ENCODE measurements at regions not wholly inside any gene's neighbourhood (a gene's known extent, or its start where the extent isn't known, plus 50 kb on each side); places are given as distances from the start of the nearest gene placed in this dataset.
"Not testable (repeated sequence)": the region's sequence is repeated elsewhere in the genome, so short reads cannot be mapped to it uniquely, and the experiment has no call there.

DNA sequence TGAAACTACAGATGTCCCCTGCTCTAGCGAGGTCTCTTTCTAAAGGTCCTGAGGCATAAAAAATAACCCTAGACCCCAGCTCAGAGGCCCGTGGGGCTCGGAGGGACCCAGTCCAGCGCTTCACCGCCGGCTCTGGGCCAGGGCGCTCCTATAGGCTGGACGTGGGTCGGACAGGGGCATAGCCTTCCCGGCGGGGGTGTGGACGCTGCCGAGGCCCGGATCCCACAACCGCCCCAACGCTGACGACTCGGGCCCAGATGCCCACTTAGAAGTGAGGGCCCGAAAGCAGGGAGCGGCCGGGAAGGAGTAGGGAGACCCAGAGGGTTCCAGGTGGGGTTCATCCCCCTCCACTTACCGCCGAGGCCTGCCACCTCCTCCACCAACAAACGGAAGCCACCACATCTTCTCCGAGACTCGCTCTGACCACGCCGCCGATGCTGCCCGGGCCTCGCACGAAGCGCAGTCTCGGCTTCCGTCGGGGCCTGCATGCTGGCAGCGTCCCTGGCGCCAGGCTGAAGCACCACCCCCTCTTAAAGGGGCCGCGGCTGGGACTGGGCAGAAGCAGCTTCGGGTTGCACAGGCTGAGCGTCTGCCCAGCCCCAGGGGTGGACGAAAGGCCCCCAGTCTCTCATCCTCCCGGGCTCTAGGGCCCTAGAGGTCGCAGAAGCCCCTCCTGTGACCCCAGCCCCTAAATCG, 179.0 kb upstream of the TPTE start:
- not testable (repeated sequence) for H3K4me1 Mint-ChIP-seq; H3K4me3 Mint-ChIP-seq; H3K9ac ChIP-seq (ENCODE audit: extremely low read depth, low read length, poor library complexity, severe bottlenecking); H3K27me3 ChIP-seq (ENCODE audit: control insufficient read depth, insufficient read depth, low read length, poor library complexity, severe bottlenecking); H3K27me3 Mint-ChIP-seq (ENCODE audit: insufficient read depth); H3K4me3 ChIP-seq (ENCODE audit: low read length); H3K4me1 ChIP-seq (ENCODE audit: control insufficient read depth, insufficient read depth, low read length); DNase-seq; H3K27ac Mint-ChIP-seq; H3K27ac ChIP-seq (ENCODE audit: low read depth, low read length); H3K36me3 ChIP-seq (ENCODE audit: control insufficient read depth, insufficient read depth, low read length)
- Mint-ChIP-seq H3K9me3 (peaks cover 81% of the 10 kb centered on the region), H3K36me3 (ENCODE audit: low read depth) (peaks cover 12% of the 10 kb centered on the region)
- H3K9me3 ChIP-seq (ENCODE audit: control insufficient read depth, low read length) = peaks cover 76% of the 10 kb centered on the region
- 82 to 87% methylated on average over 13 to 24 of the region's 46 CpGs for WGBS, 2 experiments (ENCODE audit: insufficient coverage in 1 of 2, insufficient read length in 1 of 2)

DNA sequence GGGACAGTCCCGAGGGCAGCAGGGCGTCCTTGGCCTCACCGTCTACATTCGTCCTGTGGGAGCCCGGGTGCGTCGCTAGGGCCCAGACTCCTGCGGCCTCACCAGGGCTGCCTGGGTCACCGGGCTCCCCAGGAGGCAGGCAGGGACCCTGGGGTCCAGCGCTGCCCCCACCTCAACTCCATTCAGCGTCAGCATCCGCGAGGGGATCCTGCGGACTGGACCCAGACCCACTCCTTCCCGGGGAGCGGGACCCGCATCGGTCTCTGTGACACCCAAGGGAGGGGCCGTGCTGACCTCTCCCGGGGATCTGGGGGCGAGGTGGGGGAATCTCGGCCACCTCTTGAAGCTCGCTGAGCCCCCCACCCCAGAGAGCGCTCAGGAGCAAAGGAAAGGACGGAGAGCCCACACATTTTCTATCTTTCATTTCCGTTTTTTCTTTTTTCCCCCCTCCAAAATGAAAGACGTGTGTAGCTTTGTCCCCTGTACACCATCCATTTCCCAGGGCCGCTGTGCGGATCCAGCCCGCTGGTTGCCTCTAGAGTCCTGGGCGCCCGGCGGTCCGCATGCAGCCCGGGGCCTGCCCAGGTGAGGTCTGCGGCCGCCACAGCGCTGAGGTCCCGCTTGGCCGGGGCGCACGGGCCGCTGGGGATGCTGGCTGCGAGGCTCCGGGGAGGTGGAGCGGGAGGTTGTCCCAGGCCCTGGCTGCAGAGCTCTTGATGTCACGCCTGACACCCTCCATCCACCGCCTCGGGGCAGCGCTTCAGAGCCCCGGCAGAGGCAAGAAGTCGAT, 178.0 kb upstream of the TPTE start:
- not testable (repeated sequence) for H3K4me3 ChIP-seq (ENCODE audit: low read length); DNase-seq; H3K9ac ChIP-seq (ENCODE audit: extremely low read depth, low read length, poor library complexity, severe bottlenecking); H3K36me3 ChIP-seq (ENCODE audit: control insufficient read depth, insufficient read depth, low read length); H3K27ac ChIP-seq (ENCODE audit: low read depth, low read length); H3K27ac Mint-ChIP-seq; H3K4me1 Mint-ChIP-seq; H3K4me3 Mint-ChIP-seq; H3K27me3 ChIP-seq (ENCODE audit: control insufficient read depth, insufficient read depth, low read length, poor library complexity, severe bottlenecking); H3K4me1 ChIP-seq (ENCODE audit: control insufficient read depth, insufficient read depth, low read length); H3K27me3 Mint-ChIP-seq (ENCODE audit: insufficient read depth)
- WGBS, 2 experiments (ENCODE audit: insufficient coverage in 1 of 2, insufficient read length in 1 of 2) = 87 to 94% methylated on average over 18 to 47 of the region's 52 CpGs
- peaks cover 81% of the 10 kb centered on the region for H3K9me3 Mint-ChIP-seq
- H3K9me3 ChIP-seq (ENCODE audit: control insufficient read depth, low read length) = peaks cover 77% of the 10 kb centered on the region
- H3K36me3 Mint-ChIP-seq (ENCODE audit: low read depth) = peaks cover 12% of the 10 kb centered on the region

DNA sequence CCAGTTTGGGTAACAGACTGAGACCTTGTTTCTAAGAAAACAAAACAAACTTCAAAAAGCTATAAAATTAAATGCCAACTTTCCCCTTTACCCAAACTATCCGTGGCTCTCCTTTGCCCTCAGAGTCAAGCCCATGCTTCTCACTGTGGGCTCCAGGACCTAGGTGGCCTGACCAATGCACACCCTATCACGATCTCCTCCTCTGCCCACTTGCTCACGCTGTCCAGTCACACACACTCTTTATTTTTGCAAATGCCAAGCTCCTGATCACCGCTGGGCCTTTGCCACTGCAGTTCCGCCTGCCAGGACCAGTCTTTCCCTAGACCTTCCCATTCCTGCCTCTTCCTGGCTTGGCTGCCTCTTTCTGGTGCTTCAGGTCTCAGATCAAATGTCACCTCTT, 177.1 kb upstream of the TPTE start:
- H3K4me1 Mint-ChIP-seq; H3K4me1 ChIP-seq (ENCODE audit: control insufficient read depth, insufficient read depth, low read length); H3K27me3 Mint-ChIP-seq (ENCODE audit: insufficient read depth); H3K36me3 ChIP-seq (ENCODE audit: control insufficient read depth, insufficient read depth, low read length); H3K27me3 ChIP-seq (ENCODE audit: control insufficient read depth, insufficient read depth, low read length, poor library complexity, severe bottlenecking); H3K27ac ChIP-seq (ENCODE audit: low read depth, low read length); H3K9ac ChIP-seq (ENCODE audit: extremely low read depth, low read length, poor library complexity, severe bottlenecking); H3K27ac Mint-ChIP-seq; DNase-seq; H3K4me3 ChIP-seq (ENCODE audit: low read length); H3K4me3 Mint-ChIP-seq: not testable (repeated sequence)
- 31 to 44% methylated on average over 2 to 5 of the region's 5 CpGs for WGBS, 2 experiments (ENCODE audit: insufficient coverage in 1 of 2, insufficient read length in 1 of 2)
- peaks cover 77% of the 10 kb centered on the region for H3K9me3 ChIP-seq (ENCODE audit: control insufficient read depth, low read length)
- H3K9me3 Mint-ChIP-seq = peaks cover 81% of the 10 kb centered on the region
- peaks cover 13% of the 10 kb centered on the region for H3K36me3 Mint-ChIP-seq (ENCODE audit: low read depth)

DNA sequence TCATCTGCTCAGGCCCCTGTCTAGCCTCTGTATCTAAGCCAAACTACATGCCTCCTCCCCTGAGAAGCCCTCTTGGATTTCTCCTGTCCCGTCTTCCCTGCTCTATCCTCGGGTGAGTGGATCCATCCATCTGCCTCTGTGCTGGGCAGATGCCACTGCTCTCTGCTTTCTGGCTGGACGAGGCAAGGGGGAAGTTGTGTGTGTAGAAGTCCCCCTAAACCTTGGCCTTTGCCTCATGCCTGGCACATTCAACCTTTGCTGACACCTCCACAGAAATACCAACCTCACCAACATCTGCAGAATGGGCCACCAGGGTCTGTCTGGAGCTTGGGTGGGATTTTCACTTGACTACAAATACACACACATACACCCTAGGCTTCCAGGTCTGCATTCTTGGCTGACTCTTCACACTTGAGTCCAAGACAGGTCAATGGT, 176.2 kb upstream of the TPTE start:
- DNase-seq; H3K27me3 ChIP-seq (ENCODE audit: control insufficient read depth, insufficient read depth, low read length, poor library complexity, severe bottlenecking); H3K27ac ChIP-seq (ENCODE audit: low read depth, low read length); H3K36me3 ChIP-seq (ENCODE audit: control insufficient read depth, insufficient read depth, low read length); H3K4me3 ChIP-seq (ENCODE audit: low read length); H3K27ac Mint-ChIP-seq; H3K9ac ChIP-seq (ENCODE audit: extremely low read depth, low read length, poor library complexity, severe bottlenecking); H3K27me3 Mint-ChIP-seq (ENCODE audit: insufficient read depth); H3K4me3 Mint-ChIP-seq; H3K4me1 Mint-ChIP-seq; H3K4me1 ChIP-seq (ENCODE audit: control insufficient read depth, insufficient read depth, low read length): not testable (repeated sequence)
- 67 to 72% methylated on average over 2 to 3 of the region's 3 CpGs for WGBS, 2 experiments (ENCODE audit: insufficient coverage in 1 of 2, insufficient read length in 1 of 2)
- Mint-ChIP-seq H3K36me3 (ENCODE audit: low read depth) (peaks cover 13% of the 10 kb centered on the region), H3K9me3 (peaks cover 80% of the 10 kb centered on the region)
- peaks cover 69% of the 10 kb centered on the region for H3K9me3 ChIP-seq (ENCODE audit: control insufficient read depth, low read length)

DNA sequence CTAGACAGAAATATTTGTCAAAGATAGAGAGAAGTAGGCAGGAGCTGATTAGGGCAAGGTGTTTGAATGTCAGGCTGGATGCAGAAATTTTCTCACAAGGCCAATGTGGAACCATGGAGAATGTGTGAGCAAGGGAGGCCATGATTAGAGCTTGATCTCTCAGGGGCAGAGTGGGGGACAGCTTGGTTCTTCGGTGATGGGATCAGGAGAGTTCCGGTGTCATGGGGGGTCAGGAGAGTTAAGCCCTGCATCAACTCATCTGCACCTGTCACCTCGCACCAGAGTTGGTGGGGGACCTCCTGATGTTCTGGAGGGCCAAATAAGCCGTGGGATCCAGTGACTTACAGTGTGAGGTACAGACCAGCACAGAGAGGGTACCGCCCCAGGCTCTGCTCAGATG, 175.1 kb upstream of the TPTE start:
- not testable (repeated sequence) for H3K9ac ChIP-seq (ENCODE audit: extremely low read depth, low read length, poor library complexity, severe bottlenecking); H3K4me3 Mint-ChIP-seq; H3K4me1 ChIP-seq (ENCODE audit: control insufficient read depth, insufficient read depth, low read length); H3K27me3 Mint-ChIP-seq (ENCODE audit: insufficient read depth); H3K27ac Mint-ChIP-seq; H3K36me3 ChIP-seq (ENCODE audit: control insufficient read depth, insufficient read depth, low read length); DNase-seq; H3K4me3 ChIP-seq (ENCODE audit: low read length); H3K27ac ChIP-seq (ENCODE audit: low read depth, low read length); H3K4me1 Mint-ChIP-seq; H3K27me3 ChIP-seq (ENCODE audit: control insufficient read depth, insufficient read depth, low read length, poor library complexity, severe bottlenecking)
- WGBS, 2 experiments (ENCODE audit: insufficient coverage in 1 of 2, insufficient read length in 1 of 2) = 85 to 86% methylated on average over 2 of the region's 5 CpGs
- peaks cover 66% of the 10 kb centered on the region for H3K9me3 ChIP-seq (ENCODE audit: control insufficient read depth, low read length)
- Mint-ChIP-seq H3K9me3 (peaks cover 84% of the 10 kb centered on the region), H3K36me3 (ENCODE audit: low read depth) (peaks cover 13% of the 10 kb centered on the region)

DNA sequence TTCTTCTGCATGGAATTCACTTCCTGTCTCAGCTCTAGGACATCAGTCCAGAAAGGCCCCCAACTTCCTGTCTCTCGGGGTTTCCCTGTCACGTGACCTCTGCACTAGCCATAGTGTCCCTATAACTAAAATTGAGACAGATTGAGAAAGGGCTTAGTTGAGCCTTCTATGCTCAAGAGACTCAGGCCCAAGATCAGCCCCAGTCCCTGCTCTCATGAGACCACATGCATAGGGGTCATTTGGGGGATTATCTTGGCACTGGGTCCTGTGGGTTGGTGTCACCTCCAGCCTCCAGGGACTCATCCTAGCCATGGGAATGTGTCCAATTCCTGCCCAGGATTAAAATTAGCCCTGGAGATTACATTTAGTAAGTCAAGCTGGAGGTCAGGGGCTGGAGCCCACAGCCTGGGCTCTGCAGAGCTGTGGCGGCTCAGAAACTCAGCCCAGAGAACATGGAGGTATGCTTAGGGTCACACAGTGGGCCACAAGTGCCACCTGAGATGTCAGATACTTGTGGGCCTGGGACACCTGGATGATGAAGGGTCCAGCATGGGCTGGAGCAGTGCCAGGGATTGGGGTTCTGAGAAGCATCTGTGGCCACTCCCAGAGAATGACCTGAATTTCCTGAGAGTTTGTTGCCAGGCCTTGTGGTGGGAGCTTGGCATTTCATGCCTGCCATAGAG, 174.3 kb upstream of the TPTE start:
- H3K9me3 ChIP-seq (ENCODE audit: control insufficient read depth, low read length) = peaks cover 68% of the 10 kb centered on the region
- H3K27me3 Mint-ChIP-seq (ENCODE audit: insufficient read depth); DNase-seq; H3K9ac ChIP-seq (ENCODE audit: extremely low read depth, low read length, poor library complexity, severe bottlenecking); H3K27me3 ChIP-seq (ENCODE audit: control insufficient read depth, insufficient read depth, low read length, poor library complexity, severe bottlenecking); H3K4me3 Mint-ChIP-seq; H3K27ac Mint-ChIP-seq; H3K4me1 Mint-ChIP-seq; H3K27ac ChIP-seq (ENCODE audit: low read depth, low read length); H3K36me3 ChIP-seq (ENCODE audit: control insufficient read depth, insufficient read depth, low read length); H3K4me1 ChIP-seq (ENCODE audit: control insufficient read depth, insufficient read depth, low read length): not testable (repeated sequence)
- peaks cover 16% of the 10 kb centered on the region for H3K36me3 Mint-ChIP-seq (ENCODE audit: low read depth)
- peak overlapping the region; percentile 50 for H3K4me3 ChIP-seq (ENCODE audit: low read length)
- WGBS, 2 experiments (ENCODE audit: insufficient coverage in 1 of 2, insufficient read length in 1 of 2) = 73 to 75% methylated on average over 2 to 3 of the region's 3 CpGs
- H3K9me3 Mint-ChIP-seq = peaks cover 84% of the 10 kb centered on the region

Measured in endodermal cell (in vitro differentiated cells).